Left forelimb (tissue), 1 donor: ENCODE measurements at regions not wholly inside any gene's neighbourhood (a gene's known extent, or its start where the extent isn't known, plus 50 kb on each side); places are given as distances from the start of the nearest gene placed in this dataset.

Experiments used
- DNase-seq: peaks from one replicate; pipeline ENCODE4 v3.0.0-alpha.2; 2018; ENCODE audit warnings: low spot score

GRCh38 chr11:79890272-79890671 is 449.4 kb upstream of the TENM4 start:
- no peak for DNase-seq

- no peak for DNase-seq
These were observed 424.1 kb upstream of the TENM4 start for GRCh38 chr11:79864882-79865281.

- no peak for DNase-seq
These were observed 419.5 kb upstream of the TENM4 start for GRCh38 chr11:79860336-79860735.

GRCh38 chr11:79857377-79858214 is 416.8 kb upstream of the TENM4 start:
- DNase-seq = no peak

- no peak for DNase-seq
These were observed 411.3 kb upstream of the TENM4 start for GRCh38 chr11:79852176-79852575.

- DNase-seq = no peak
These were observed 404.3 kb upstream of the TENM4 start for GRCh38 chr11:79845002-79845709.

GRCh38 chr11:79834015-79834414 is 393.2 kb upstream of the TENM4 start:
- DNase-seq = no peak

GRCh38 chr11:79830446-79830845 is 389.6 kb upstream of the TENM4 start:
- no peak for DNase-seq

GRCh38 chr11:79829891-79830290 is 389.1 kb upstream of the TENM4 start:
- no peak for DNase-seq

- no peak for DNase-seq
These were observed 381.9 kb upstream of the TENM4 start for GRCh38 chr11:79822766-79823165.

- DNase-seq = no peak
These were observed 372.7 kb upstream of the TENM4 start for GRCh38 chr11:79813551-79813950.

GRCh38 chr11:79809487-79809886 is 368.7 kb upstream of the TENM4 start:
- DNase-seq = no peak

- DNase-seq = no peak
These were observed 366.7 kb upstream of the TENM4 start for GRCh38 chr11:79807506-79807905.

- no peak for DNase-seq
These were observed 355.9 kb upstream of the TENM4 start for GRCh38 chr11:79796704-79797103.

- no peak for DNase-seq
These were observed 353.9 kb upstream of the TENM4 start for GRCh38 chr11:79794484-79795393.

GRCh38 chr11:79794057-79794456 is 353.2 kb upstream of the TENM4 start:
- DNase-seq = no peak

GRCh38 chr11:79786961-79787360 is 346.1 kb upstream of the TENM4 start:
- no peak for DNase-seq

- DNase-seq = no peak
These were observed 343.0 kb upstream of the TENM4 start for GRCh38 chr11:79783833-79784232.

GRCh38 chr11:79768343-79768742 is 327.5 kb upstream of the TENM4 start:
- no peak for DNase-seq

- DNase-seq = no peak
These were observed 321.6 kb upstream of the TENM4 start for GRCh38 chr11:79762279-79762921.

- no peak for DNase-seq
These were observed 317.5 kb upstream of the TENM4 start for GRCh38 chr11:79758325-79758724.

- no peak for DNase-seq
These were observed 306.6 kb upstream of the TENM4 start for GRCh38 chr11:79747406-79747805.
